ENCODE measurements at regions not wholly inside any gene's neighbourhood (a gene's known extent, or its start where the extent isn't known, plus 50 kb on each side); places are given as distances from the start of the nearest gene placed in this dataset.

GRCh38 chr2:116859708-116860107 is 954.8 kb upstream of the DDX18 start:
- Mint-ChIP-seq H3K4me1 (ENCODE audit: low read depth, unreplicated experiment) (no peaks in the 10 kb centered on the region), H3K36me3 (ENCODE audit: low read depth, unreplicated experiment) (peaks cover 3% of the 10 kb centered on the region), H3K27ac (ENCODE audit: unreplicated experiment) (no peak overlapping the region), H3K9me3 (ENCODE audit: unreplicated experiment) (peaks cover 6% of the 10 kb centered on the region), H3K4me3 (ENCODE audit: unreplicated experiment) (no peak overlapping the region), H3K27me3 (ENCODE audit: low read depth, unreplicated experiment) (no peaks in the 10 kb centered on the region)
- Histone ChIP-seq H3K27ac (ENCODE audit: low read depth, low read length) (no peak overlapping the region), H3K9me3 (ENCODE audit: insufficient read depth, low read depth, low read length) (no peaks in the 10 kb centered on the region), H3K79me2 (ENCODE audit: insufficient read depth, low read length) (no peaks in the 10 kb centered on the region), H3K9ac (ENCODE audit: low read length) (no peak overlapping the region), H3K4me1 (ENCODE audit: insufficient read depth, low read length) (no peaks in the 10 kb centered on the region), H3K36me3 (ENCODE audit: insufficient read depth, low read length) (no peaks in the 10 kb centered on the region), H3K4me2 (ENCODE audit: low read length) (no peak overlapping the region), H2AFZ (ENCODE audit: low read depth, low read length) (no peak overlapping the region), H3K4me3 (ENCODE audit: insufficient read depth, low read depth, low read length) (no peak overlapping the region), H3K27me3 (ENCODE audit: insufficient read depth, low read length) (no peaks in the 10 kb centered on the region), H4K20me1 (ENCODE audit: insufficient read depth, low read length) (no peaks in the 10 kb centered on the region)
- FAIRE-seq (no peak), DNase-seq (ENCODE audit: low read depth) (no peak)
- TF ChIP-seq, protein P1, sequence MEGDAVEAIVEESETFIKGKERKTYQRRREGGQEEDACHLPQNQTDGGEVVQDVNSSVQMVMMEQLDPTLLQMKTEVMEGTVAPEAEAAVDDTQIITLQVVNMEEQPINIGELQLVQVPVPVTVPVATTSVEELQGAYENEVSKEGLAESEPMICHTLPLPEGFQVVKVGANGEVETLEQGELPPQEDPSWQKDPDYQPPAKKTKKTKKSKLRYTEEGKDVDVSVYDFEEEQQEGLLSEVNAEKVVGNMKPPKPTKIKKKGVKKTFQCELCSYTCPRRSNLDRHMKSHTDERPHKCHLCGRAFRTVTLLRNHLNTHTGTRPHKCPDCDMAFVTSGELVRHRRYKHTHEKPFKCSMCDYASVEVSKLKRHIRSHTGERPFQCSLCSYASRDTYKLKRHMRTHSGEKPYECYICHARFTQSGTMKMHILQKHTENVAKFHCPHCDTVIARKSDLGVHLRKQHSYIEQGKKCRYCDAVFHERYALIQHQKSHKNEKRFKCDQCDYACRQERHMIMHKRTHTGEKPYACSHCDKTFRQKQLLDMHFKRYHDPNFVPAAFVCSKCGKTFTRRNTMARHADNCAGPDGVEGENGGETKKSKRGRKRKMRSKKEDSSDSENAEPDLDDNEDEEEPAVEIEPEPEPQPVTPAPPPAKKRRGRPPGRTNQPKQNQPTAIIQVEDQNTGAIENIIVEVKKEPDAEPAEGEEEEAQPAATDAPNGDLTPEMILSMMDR (IDR thresholded peaks at IDR 0.05; ENCODE audit: insufficient read depth, low read depth, low read length), result no peak
- no peak for TF ChIP-seq EZH2 (IDR thresholded peaks at IDR 0.05; ENCODE audit: insufficient read depth, low read length)

- Histone ChIP-seq H3K4me3 (ENCODE audit: insufficient read depth, low read depth, low read length) (no peak overlapping the region), H3K27ac (ENCODE audit: low read depth, low read length) (no peak overlapping the region), H3K4me2 (ENCODE audit: low read length) (no peak overlapping the region), H3K36me3 (ENCODE audit: insufficient read depth, low read length) (no peaks in the 10 kb centered on the region), H3K4me1 (ENCODE audit: insufficient read depth, low read length) (no peaks in the 10 kb centered on the region), H3K79me2 (ENCODE audit: insufficient read depth, low read length) (no peaks in the 10 kb centered on the region), H3K9me3 (ENCODE audit: insufficient read depth, low read depth, low read length) (no peaks in the 10 kb centered on the region), H2AFZ (ENCODE audit: low read depth, low read length) (no peak overlapping the region), H3K27me3 (ENCODE audit: insufficient read depth, low read length) (no peaks in the 10 kb centered on the region), H3K9ac (ENCODE audit: low read length) (no peak overlapping the region), H4K20me1 (ENCODE audit: insufficient read depth, low read length) (no peaks in the 10 kb centered on the region)
- Mint-ChIP-seq H3K27me3 (ENCODE audit: low read depth, unreplicated experiment) (peaks cover 2% of the 10 kb centered on the region), H3K27ac (ENCODE audit: unreplicated experiment) (no peak overlapping the region), H3K4me1 (ENCODE audit: low read depth, unreplicated experiment) (no peaks in the 10 kb centered on the region), H3K36me3 (ENCODE audit: low read depth, unreplicated experiment) (no peaks in the 10 kb centered on the region), H3K9me3 (ENCODE audit: unreplicated experiment) (peaks cover 3% of the 10 kb centered on the region), H3K4me3 (ENCODE audit: unreplicated experiment) (no peak overlapping the region)
- TF ChIP-seq EZH2 (IDR thresholded peaks at IDR 0.05; ENCODE audit: insufficient read depth, low read length), result no peak
- TF ChIP-seq, protein P1 (IDR thresholded peaks at IDR 0.05; ENCODE audit: insufficient read depth, low read depth, low read length), result no peak
- FAIRE-seq (no peak), DNase-seq (ENCODE audit: low read depth) (no peak)
Observed at GRCh38 chr2:116874021-116874420, 940.5 kb upstream of the DDX18 start.

- Histone ChIP-seq H3K36me3 (ENCODE audit: insufficient read depth, low read length) (no peaks in the 10 kb centered on the region), H4K20me1 (ENCODE audit: insufficient read depth, low read length) (no peaks in the 10 kb centered on the region), H3K9ac (ENCODE audit: low read length) (no peak overlapping the region), H3K4me1 (ENCODE audit: insufficient read depth, low read length) (no peaks in the 10 kb centered on the region), H3K27ac (ENCODE audit: low read depth, low read length) (no peak overlapping the region), H3K79me2 (ENCODE audit: insufficient read depth, low read length) (no peaks in the 10 kb centered on the region), H3K4me2 (ENCODE audit: low read length) (no peak overlapping the region), H2AFZ (ENCODE audit: low read depth, low read length) (no peak overlapping the region), H3K27me3 (ENCODE audit: insufficient read depth, low read length) (no peaks in the 10 kb centered on the region), H3K4me3 (ENCODE audit: insufficient read depth, low read depth, low read length) (no peak overlapping the region), H3K9me3 (ENCODE audit: insufficient read depth, low read depth, low read length) (no peaks in the 10 kb centered on the region)
- Mint-ChIP-seq H3K9me3 (ENCODE audit: unreplicated experiment) (peaks cover 3% of the 10 kb centered on the region), H3K27me3 (ENCODE audit: low read depth, unreplicated experiment) (peaks cover 2% of the 10 kb centered on the region), H3K4me1 (ENCODE audit: low read depth, unreplicated experiment) (no peaks in the 10 kb centered on the region), H3K4me3 (ENCODE audit: unreplicated experiment) (no peak overlapping the region), H3K27ac (ENCODE audit: unreplicated experiment) (no peak overlapping the region), H3K36me3 (ENCODE audit: low read depth, unreplicated experiment) (no peaks in the 10 kb centered on the region)
- DNase-seq (ENCODE audit: low read depth), result no peak
- no peak for TF ChIP-seq EZH2 (IDR thresholded peaks at IDR 0.05; ENCODE audit: insufficient read depth, low read length)
- TF ChIP-seq, protein P1 (IDR thresholded peaks at IDR 0.05; ENCODE audit: insufficient read depth, low read depth, low read length), result no peak
- FAIRE-seq, result no peak
Observed at GRCh38 chr2:116877274-116877673, 937.2 kb upstream of the DDX18 start.
